RCC 7860 (cell line): ENCODE measurements at regions not wholly inside any gene's neighbourhood (a gene's known extent, or its start where the extent isn't known, plus 50 kb on each side); places are given as distances from the start of the nearest gene placed in this dataset.

Experiments used
- DNase-seq: peaks from one replicate; pipeline ENCODE4 v3.0.0-alpha.2; 2015; ENCODE audit warnings: low spot score
- FAIRE-seq: peaks from 2 replicates; lab custom pipeline; 2012; peaks lifted over from hg19 to GRCh38; lab: Jason Lieb, UNC

- FAIRE-seq (no peak), DNase-seq (no peak)
Observed at GRCh38 chr1:22241811-22242210, 98.9 kb upstream of the WNT4 start.

GRCh38 chr1:22245100-22245650, 102.3 kb upstream of the WNT4 start:
- no peak for FAIRE-seq
- DNase-seq: no peak

- no peak for FAIRE-seq
- no peak for DNase-seq
Observed at GRCh38 chr1:22245726-22246125, 102.8 kb upstream of the WNT4 start.

- FAIRE-seq (no peak), DNase-seq (no peak)
Observed at GRCh38 chr1:22246755-22247480, 104.0 kb upstream of the WNT4 start.

- no peak for FAIRE-seq
- DNase-seq: no peak
Observed at GRCh38 chr1:22247527-22248245, 104.8 kb upstream of the WNT4 start.

GRCh38 chr1:22248746-22249145, 105.8 kb upstream of the WNT4 start:
- DNase-seq: no peak
- FAIRE-seq: no peak

GRCh38 chr1:22249928-22250680, 107.2 kb upstream of the WNT4 start:
- no peak for DNase-seq
- no peak for FAIRE-seq

- DNase-seq: peak; percentile 49
- no peak for FAIRE-seq
Observed at GRCh38 chr1:22250724-22251123, 107.8 kb upstream of the WNT4 start.

- DNase-seq (no peak), FAIRE-seq (no peak)
Observed at GRCh38 chr1:22252251-22252650, 109.4 kb upstream of the WNT4 start.

GRCh38 chr1:22253012-22253790, 110.3 kb upstream of the WNT4 start:
- no peak for DNase-seq
- no peak for FAIRE-seq

- DNase-seq: no peak
- FAIRE-seq: no peak
Observed at GRCh38 chr1:22254756-22255155, 111.9 kb upstream of the WNT4 start.

GRCh38 chr1:22255341-22256212, 112.7 kb upstream of the WNT4 start:
- DNase-seq (peak; percentile 25), FAIRE-seq (no peak)

GRCh38 chr1:22256213-22256512, 113.3 kb upstream of the WNT4 start:
- FAIRE-seq (no peak), DNase-seq (no peak)

- DNase-seq: no peak
- no peak for FAIRE-seq
Observed at GRCh38 chr1:22257290-22258275, 114.7 kb upstream of the WNT4 start.

- no peak for DNase-seq
- no peak for FAIRE-seq
Observed at GRCh38 chr1:22258698-22259097, 115.8 kb upstream of the WNT4 start.

GRCh38 chr1:22259551-22260282, 116.8 kb upstream of the WNT4 start:
- FAIRE-seq (no peak), DNase-seq (peak; percentile 31)

- FAIRE-seq (no peak), DNase-seq (no peak)
Observed at GRCh38 chr1:22260860-22261432, 118.0 kb upstream of the WNT4 start.

GRCh38 chr1:22261580-22261979, 118.7 kb upstream of the WNT4 start:
- DNase-seq (no peak), FAIRE-seq (no peak)
